ENCODE measurements at regions not wholly inside any gene's neighbourhood (a gene's known extent, or its start where the extent isn't known, plus 50 kb on each side); places are given as distances from the start of the nearest gene placed in this dataset.

DNA sequence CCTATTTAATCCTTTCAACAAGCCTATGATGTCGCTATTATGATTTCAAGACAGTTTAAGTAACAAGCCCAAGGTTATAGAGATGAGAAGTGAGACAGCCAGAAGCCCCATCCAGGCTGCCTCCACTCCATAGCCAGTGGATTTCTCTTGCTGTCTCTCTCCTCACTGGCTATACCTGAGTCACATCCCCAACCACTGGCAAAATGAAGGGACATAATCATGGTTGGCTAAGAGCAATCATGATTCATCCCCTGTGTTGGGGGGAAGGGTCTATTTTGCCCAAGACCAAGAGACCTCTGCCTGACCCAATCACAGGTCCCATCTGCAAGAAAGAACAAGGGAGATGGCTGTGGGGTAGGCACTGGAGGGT lies 334.9 kb upstream of the GATB start:
- H3K4me3 ChIP-seq (ENCODE audit: low read length) = no peak overlapping the region
- no peak overlapping the region for H2AFZ ChIP-seq (ENCODE audit: low read length)
- no peak overlapping the region for H3K27ac ChIP-seq (ENCODE audit: low read length)
- no peaks in the 10 kb centered on the region for H3F3A ChIP-seq (ENCODE audit: insufficient read depth, low read length)
- H4K20me1 ChIP-seq (ENCODE audit: insufficient read depth, low read length) = no peaks in the 10 kb centered on the region
- TF ChIP-seq EZH2 (optimal IDR thresholded peaks at IDR 0.05; ENCODE audit: low read depth, low read length) (no peak), EZH2phosphoT487 (IDR thresholded peaks at IDR 0.05; ENCODE audit: low read length) (no peak), CTCF (IDR thresholded peaks at IDR 0.05; ENCODE audit: low read length) (no peak)
- H3K9ac ChIP-seq (ENCODE audit: low read length) = no peak overlapping the region
- no peaks in the 10 kb centered on the region for H3K79me2 ChIP-seq (ENCODE audit: low read length)
- no peaks in the 10 kb centered on the region for H3K36me3 ChIP-seq (replicated peaks; ENCODE audit: insufficient read depth, low read length)
- H3K27me3 ChIP-seq (replicated peaks; ENCODE audit: insufficient read depth, low read length) = no peaks in the 10 kb centered on the region
- peaks cover 5% of the 10 kb centered on the region for H3K4me1 ChIP-seq (ENCODE audit: low read length)
- no peak for DNase-seq
- H3K4me2 ChIP-seq (ENCODE audit: low read depth, low read length) = no peak overlapping the region
- no peaks in the 10 kb centered on the region for H3K9me2 ChIP-seq (replicated peaks; ENCODE audit: insufficient read depth, low read length)
- H3K9me3 ChIP-seq (replicated peaks; ENCODE audit: insufficient read depth, low read length) = no peaks in the 10 kb centered on the region

- TF ChIP-seq CTCF (IDR thresholded peaks at IDR 0.05; ENCODE audit: low read length) (no peak), EZH2phosphoT487 (IDR thresholded peaks at IDR 0.05; ENCODE audit: low read length) (no peak), EZH2 (optimal IDR thresholded peaks at IDR 0.05; ENCODE audit: low read depth, low read length) (no peak)
- no peak overlapping the region for H3K4me2 ChIP-seq (ENCODE audit: low read depth, low read length)
- H3K4me3 ChIP-seq (ENCODE audit: low read length) = no peak overlapping the region
- no peaks in the 10 kb centered on the region for H3F3A ChIP-seq (ENCODE audit: insufficient read depth, low read length)
- no peaks in the 10 kb centered on the region for H3K4me1 ChIP-seq (ENCODE audit: low read length)
- no peaks in the 10 kb centered on the region for H3K9me3 ChIP-seq (replicated peaks; ENCODE audit: insufficient read depth, low read length)
- no peaks in the 10 kb centered on the region for H3K9me2 ChIP-seq (replicated peaks; ENCODE audit: insufficient read depth, low read length)
- no peaks in the 10 kb centered on the region for H3K27me3 ChIP-seq (replicated peaks; ENCODE audit: insufficient read depth, low read length)
- no peaks in the 10 kb centered on the region for H3K36me3 ChIP-seq (replicated peaks; ENCODE audit: insufficient read depth, low read length)
- no peak overlapping the region for H2AFZ ChIP-seq (ENCODE audit: low read length)
- H3K27ac ChIP-seq (ENCODE audit: low read length) = no peak overlapping the region
- H3K9ac ChIP-seq (ENCODE audit: low read length) = no peak overlapping the region
- no peak for DNase-seq
- no peaks in the 10 kb centered on the region for H3K79me2 ChIP-seq (ENCODE audit: low read length)
- no peaks in the 10 kb centered on the region for H4K20me1 ChIP-seq (ENCODE audit: insufficient read depth, low read length)
These were observed 334.3 kb upstream of the GATB start for GRCh38 chr4:152094970-152095700.

DNA sequence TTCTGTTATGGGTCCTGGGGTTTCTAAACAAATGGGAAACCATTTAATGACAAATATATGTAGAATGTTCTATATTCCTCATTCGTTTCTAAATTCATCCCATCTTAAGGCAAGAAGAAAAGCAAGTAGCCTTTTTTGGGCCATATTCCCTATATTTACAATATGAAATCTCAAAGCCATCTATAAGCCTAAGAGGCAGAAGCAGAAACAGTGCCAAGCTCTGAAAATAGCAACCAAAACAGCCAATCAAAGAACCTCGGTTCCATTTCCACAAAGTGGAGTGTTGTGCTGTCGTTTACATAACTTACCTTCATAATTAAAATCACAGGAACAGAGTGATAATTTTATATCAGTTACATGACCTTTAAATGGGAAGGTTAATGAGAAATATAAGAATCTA lies 330.6 kb upstream of the GATB start:
- Histone ChIP-seq H4K20me1 (ENCODE audit: insufficient read depth, low read length) (no peaks in the 10 kb centered on the region), H2AFZ (ENCODE audit: low read length) (no peak overlapping the region), H3K27me3 (replicated peaks; ENCODE audit: insufficient read depth, low read length) (no peaks in the 10 kb centered on the region), H3K36me3 (replicated peaks; ENCODE audit: insufficient read depth, low read length) (no peaks in the 10 kb centered on the region), H3K4me2 (ENCODE audit: low read depth, low read length) (no peak overlapping the region), H3F3A (ENCODE audit: insufficient read depth, low read length) (no peaks in the 10 kb centered on the region), H3K27ac (ENCODE audit: low read length) (no peak overlapping the region), H3K4me1 (ENCODE audit: low read length) (no peaks in the 10 kb centered on the region), H3K9me2 (replicated peaks; ENCODE audit: insufficient read depth, low read length) (no peaks in the 10 kb centered on the region), H3K9me3 (replicated peaks; ENCODE audit: insufficient read depth, low read length) (no peaks in the 10 kb centered on the region), H3K79me2 (ENCODE audit: low read length) (no peaks in the 10 kb centered on the region), H3K9ac (ENCODE audit: low read length) (no peak overlapping the region), H3K4me3 (ENCODE audit: low read length) (no peak overlapping the region)
- DNase-seq = no peak
- no peak for TF ChIP-seq EZH2phosphoT487 (IDR thresholded peaks at IDR 0.05; ENCODE audit: low read length)
- no peak for TF ChIP-seq CTCF (IDR thresholded peaks at IDR 0.05; ENCODE audit: low read length)
- TF ChIP-seq EZH2 (optimal IDR thresholded peaks at IDR 0.05; ENCODE audit: low read depth, low read length) = no peak
